Chondrocyte (in vitro differentiated cells): ENCODE measurements at regions not wholly inside any gene's neighbourhood (a gene's known extent, or its start where the extent isn't known, plus 50 kb on each side); places are given as distances from the start of the nearest gene placed in this dataset.
A peak's percentile ranks its signal among the peaks of the same experiment; 100 is the strongest.

Experiments used
- DNase-seq: peaks from one replicate; pipeline ENCODE4 v3.0.0; 2021; ENCODE audit warnings: mixed read lengths, low spot score
- H3K27ac Mint-ChIP-seq: one replicate; pipeline ENCODE4 v1.8.0; 2021; ENCODE audit warnings: mild to moderate bottlenecking, moderate library complexity, mixed read lengths; ENCODE audit not compliant: unreplicated experiment
- H3K27me3 Mint-ChIP-seq: 2 replicates; pipeline ENCODE4 v1.8.0; 2021; ENCODE audit warnings: low read depth, mixed read lengths
- H3K36me3 Mint-ChIP-seq: 2 replicates; pipeline ENCODE4 v1.8.0; 2021; ENCODE audit warnings: low read depth, mixed read lengths
- H3K4me1 Mint-ChIP-seq: 2 replicates; pipeline ENCODE4 v1.8.0; 2021; ENCODE audit warnings: low read depth, mild to moderate bottlenecking, mixed read lengths
- H3K4me3 Mint-ChIP-seq: one replicate; pipeline ENCODE4 v1.8.0; 2021; ENCODE audit warnings: mild to moderate bottlenecking, moderate library complexity, mixed read lengths; ENCODE audit not compliant: unreplicated experiment
- H3K9me3 Mint-ChIP-seq: 2 replicates; pipeline ENCODE4 v1.8.0; 2021; ENCODE audit warnings: low read depth, mixed read lengths
- CTCF ChIP-seq: fragments of 200-600 bp; sonication (generic); IDR thresholded peaks from 2 replicates; pipeline ENCODE4 v1.5.0; 2021; ENCODE audit warnings: antibody characterized with exemption, mild to moderate bottlenecking, moderate library complexity

- no peak for TF ChIP-seq CTCF
- no peaks in the 10 kb centered on the region for H3K9me3 Mint-ChIP-seq
- DNase-seq = no peak
- no peak overlapping the region for H3K27ac Mint-ChIP-seq
- H3K36me3 Mint-ChIP-seq = no peaks in the 10 kb centered on the region
- H3K27me3 Mint-ChIP-seq = peaks cover under 1% of the 10 kb centered on the region
- H3K4me1 Mint-ChIP-seq = peaks cover 13% of the 10 kb centered on the region
- H3K4me3 Mint-ChIP-seq = no peak overlapping the region
Measured at GRCh38 chr9:85208666-85209065, 533.1 kb downstream of the AGTPBP1 start.

GRCh38 chr9:85204176-85204575, 534.6 kb downstream of the NTRK2 start:
- no peak for TF ChIP-seq CTCF
- no peak for DNase-seq
- Mint-ChIP-seq H3K27ac (no peak overlapping the region), H3K4me1 (peaks cover 17% of the 10 kb centered on the region), H3K27me3 (no peaks in the 10 kb centered on the region), H3K9me3 (no peaks in the 10 kb centered on the region), H3K4me3 (no peak overlapping the region), H3K36me3 (no peaks in the 10 kb centered on the region)

GRCh38 chr9:85202596-85202995, 533.1 kb downstream of the NTRK2 start:
- Mint-ChIP-seq H3K4me3 (no peak overlapping the region), H3K4me1 (peaks cover 17% of the 10 kb centered on the region), H3K9me3 (no peaks in the 10 kb centered on the region), H3K27ac (no peak overlapping the region), H3K27me3 (no peaks in the 10 kb centered on the region), H3K36me3 (no peaks in the 10 kb centered on the region)
- no peak for TF ChIP-seq CTCF
- DNase-seq = no peak

GRCh38 chr9:85200726-85201404, 531.3 kb downstream of the NTRK2 start:
- Mint-ChIP-seq H3K9me3 (no peaks in the 10 kb centered on the region), H3K27ac (peak overlapping the region; percentile 12), H3K4me3 (no peak overlapping the region), H3K4me1 (peaks cover 17% of the 10 kb centered on the region), H3K27me3 (peaks cover 3% of the 10 kb centered on the region), H3K36me3 (no peaks in the 10 kb centered on the region)
- no peak for TF ChIP-seq CTCF
- DNase-seq = no peak

GRCh38 chr9:85199866-85200495, 530.5 kb downstream of the NTRK2 start:
- H3K9me3 Mint-ChIP-seq = peaks cover 2% of the 10 kb centered on the region
- H3K27me3 Mint-ChIP-seq = peaks cover 3% of the 10 kb centered on the region
- H3K36me3 Mint-ChIP-seq = peaks cover 1% of the 10 kb centered on the region
- H3K4me3 Mint-ChIP-seq = no peak overlapping the region
- no peak for DNase-seq
- peaks cover 17% of the 10 kb centered on the region for H3K4me1 Mint-ChIP-seq
- TF ChIP-seq CTCF = no peak
- H3K27ac Mint-ChIP-seq = no peak overlapping the region
